H1 (cell line): ENCODE measurements at regions not wholly inside any gene's neighbourhood (a gene's known extent, or its start where the extent isn't known, plus 50 kb on each side); places are given as distances from the start of the nearest gene placed in this dataset.

Experiments
- CTCF ChIA-PET: fragments of 300-600 bp; sonication (Branson Sonifier 250); formaldehyde crosslinking; loops from one replicate; lab custom pipeline; 2021; ENCODE audit not compliant: partially characterized antibody; lab: Charles Lee
- POLR2A ChIA-PET: fragments of 300-600 bp; sonication (Branson Sonifier 250); formaldehyde crosslinking; loops from one replicate; lab custom pipeline; 2021; ENCODE audit warnings: inconsistent platforms; ENCODE audit not compliant: partially characterized antibody; lab: Charles Lee
- DNase-seq, 2 experiments: peaks; one replicate each; pipeline versions ENCODE4 v3.0.0 to v3.0.0-alpha.2; 2010 to 2022; ENCODE audit warnings: low spot score in 2 of 2, low read depth in 1 of 2, mixed read lengths in 1 of 2
- FAIRE-seq: peaks from 2 replicates; lab custom pipeline; 2011; peaks lifted over from hg19 to GRCh38; lab: Jason Lieb, UNC
- H2AFZ ChIP-seq: 2 replicates; pipeline ENCODE4 v1.8.1; 2012; ENCODE audit warnings: low read length, inconsistent platforms
- H2AK5ac ChIP-seq: 2 replicates; pipeline ENCODE4 v1.6.1; 2013; ENCODE audit warnings: low read depth, low read length
- H2BK120ac ChIP-seq: replicated peaks from 2 replicates; pipeline ENCODE3; 2013; ENCODE audit warnings: low read depth, low read length, inconsistent platforms
- H2BK12ac ChIP-seq: 2 replicates; pipeline ENCODE4 v1.6.1; 2013; ENCODE audit warnings: low read depth, low read length
- H2BK15ac ChIP-seq: 2 replicates; pipeline ENCODE4 v1.6.1; 2013; ENCODE audit warnings: low read length
- H2BK20ac ChIP-seq: 2 replicates; pipeline ENCODE4 v1.6.1; 2013; ENCODE audit warnings: low read length
- H2BK5ac ChIP-seq: 2 replicates; pipeline ENCODE4 v1.6.1; 2013; ENCODE audit warnings: low read depth, low read length
- H3K14ac ChIP-seq: 2 replicates; pipeline ENCODE4 v1.6.1; 2013; ENCODE audit warnings: inconsistent platforms; ENCODE audit not compliant: insufficient read length
- H3K18ac ChIP-seq: 2 replicates; pipeline ENCODE4 v1.6.1; 2013; ENCODE audit warnings: low read length; ENCODE audit errors: extremely low read depth
- H3K23ac ChIP-seq: 2 replicates; pipeline ENCODE4 v1.6.1; 2013; ENCODE audit warnings: inconsistent platforms; ENCODE audit not compliant: insufficient read length
- H3K23me2 ChIP-seq: 2 replicates; pipeline ENCODE4 v1.6.1; 2013; ENCODE audit warnings: low read depth, low read length
- H3K27ac ChIP-seq: 2 replicates; pipeline ENCODE4 v1.6.1; 2011; ENCODE audit warnings: low read depth, low read length, inconsistent platforms
- H3K27me3 ChIP-seq, 4 experiments: replicated peaks in 1 of 4; 1 replicate in 1 of 4; 2 replicates in 3 of 4; pipeline versions ENCODE4 v1.6.1 to v1.8.1; 2011 to 2013; ENCODE audit warnings: low read length in 3 of 4, mild to moderate bottlenecking in 3 of 4, inconsistent platforms in 2 of 4, mixed read lengths in 2 of 4, moderate library complexity in 1 of 4; ENCODE audit not compliant: control insufficient read depth in 3 of 4, insufficient read depth in 3 of 4; ENCODE audit errors: extremely low read depth in 1 of 4
- H3K36me3 ChIP-seq, 4 experiments: 2 replicates each; pipeline versions ENCODE4 v1.6.1 to v1.8.1; 2011 to 2013; ENCODE audit warnings: mild to moderate bottlenecking in 4 of 4, low read length in 3 of 4, moderate library complexity in 2 of 4, control low read depth in 1 of 4, inconsistent platforms in 1 of 4; ENCODE audit not compliant: insufficient read depth in 4 of 4, control insufficient read depth in 2 of 4
- H3K4ac ChIP-seq: replicated peaks from 2 replicates; pipeline ENCODE3; 2013; ENCODE audit warnings: low read length, low read depth, mixed read lengths, inconsistent platforms; ENCODE audit not compliant: insufficient read length
- H3K4me1 ChIP-seq, 4 experiments: replicated peaks in 1 of 4; 1 replicate in 1 of 4; 2 replicates in 3 of 4; pipeline versions ENCODE4 v1.6.1 to v1.8.1; 2011 to 2013; ENCODE audit warnings: low read length in 3 of 4, inconsistent platforms in 2 of 4, mixed read lengths in 1 of 4; ENCODE audit not compliant: insufficient read depth in 4 of 4, control insufficient read depth in 3 of 4
- H3K4me2 ChIP-seq, 2 experiments: 2 replicates each; pipeline versions ENCODE4 v1.6.1 to v1.8.1; 2011 to 2013; ENCODE audit warnings: low read depth in 2 of 2, low read length in 2 of 2, control low read depth in 1 of 2, inconsistent platforms in 1 of 2, mild to moderate bottlenecking in 1 of 2; ENCODE audit not compliant: insufficient read depth in 1 of 2
- H3K4me3 ChIP-seq, 4 experiments: fragments of 200-600, 300-600 bp in 1 of 4; sonication (generic), shearing (Covaris generic), sonication (Bioruptor Twin) in 1 of 4; 2 replicates each; pipeline versions ENCODE4 v1.5.1 to v1.8.1; 2011 to 2016; ENCODE audit warnings: low read length in 4 of 4, low read depth in 3 of 4, control low read depth in 2 of 4, inconsistent platforms in 2 of 4, mild to moderate bottlenecking in 2 of 4, mixed read lengths in 1 of 4, moderate library complexity in 1 of 4; ENCODE audit not compliant: insufficient read depth in 2 of 4; ENCODE audit errors: extremely low read depth in 1 of 4
- H3K56ac ChIP-seq: replicated peaks from 2 replicates; pipeline ENCODE3; 2013; ENCODE audit warnings: low read depth, mild to moderate bottlenecking, mixed read lengths, low read length, inconsistent platforms; ENCODE audit not compliant: insufficient read length
- H3K79me1 ChIP-seq: 2 replicates; pipeline ENCODE4 v1.6.1; 2013; ENCODE audit warnings: low read depth, low read length, control low read depth
- H3K79me2 ChIP-seq, 2 experiments: 2 replicates each; pipeline versions ENCODE4 v1.6.1 to v1.8.1; 2012 to 2013; ENCODE audit warnings: low read length in 2 of 2, mild to moderate bottlenecking in 2 of 2, inconsistent platforms in 1 of 2; ENCODE audit not compliant: insufficient read depth in 2 of 2, control insufficient read depth in 1 of 2
- H3K9ac ChIP-seq, 4 experiments: replicated peaks in 1 of 4; 1 replicate in 1 of 4; 2 replicates in 3 of 4; pipeline versions ENCODE4 v1.6.1 to v1.8.1; 2011 to 2013; ENCODE audit warnings: low read depth in 3 of 4, low read length in 3 of 4, control low read depth in 2 of 4, mild to moderate bottlenecking in 2 of 4, moderate library complexity in 2 of 4, inconsistent platforms in 1 of 4; ENCODE audit errors: extremely low read depth in 1 of 4
- H3K9me3 ChIP-seq, 2 experiments: 2 replicates each; pipeline versions ENCODE4 v1.6.1 to v1.8.1; 2012 to 2013; ENCODE audit warnings: mild to moderate bottlenecking in 2 of 2, moderate library complexity in 2 of 2, control low read depth in 1 of 2, inconsistent platforms in 1 of 2, low read depth in 1 of 2, low read length in 1 of 2, mixed read lengths in 1 of 2; ENCODE audit not compliant: insufficient read depth in 2 of 2
- H4K20me1 ChIP-seq, 2 experiments: replicated peaks in 1 of 2; 2 replicates each; pipeline versions ENCODE3 to v1.8.1; 2011 to 2013; ENCODE audit warnings: inconsistent platforms in 2 of 2, low read length in 2 of 2, mild to moderate bottlenecking in 1 of 2; ENCODE audit not compliant: insufficient read depth in 2 of 2, control insufficient read depth in 1 of 2
- H4K5ac ChIP-seq: 2 replicates; pipeline ENCODE4 v1.6.1; 2013; ENCODE audit warnings: low read length, low read depth, mixed read lengths, inconsistent platforms; ENCODE audit not compliant: insufficient read length
- H4K8ac ChIP-seq: 2 replicates; pipeline ENCODE4 v1.8.0; 2013; ENCODE audit warnings: mild to moderate bottlenecking, moderate library complexity, low read length, inconsistent platforms; ENCODE audit not compliant: insufficient read depth; ENCODE audit errors: extremely low read depth
- H4K91ac ChIP-seq: replicated peaks from 2 replicates; pipeline ENCODE3; 2013; ENCODE audit warnings: low read length, mixed read lengths, inconsistent platforms; ENCODE audit not compliant: insufficient read length
- BACH1 ChIP-seq: IDR thresholded peaks from 2 replicates; pipeline ENCODE4 v1.6.1; 2012; ENCODE audit warnings: low read length, improper control_type of control experiment
- CEBPB ChIP-seq: IDR thresholded peaks from 2 replicates; pipeline ENCODE4 v1.6.1; 2012; ENCODE audit warnings: low read depth, low read length
- JUN ChIP-seq: IDR thresholded peaks from 2 replicates; pipeline ENCODE4 v1.6.1; 2011; ENCODE audit warnings: low read depth, mild to moderate bottlenecking, improper control_type of control experiment, low read length
- RAD21 ChIP-seq, 2 experiments: IDR thresholded peaks in 1 of 2; conservative IDR thresholded peaks in 1 of 2; 2 replicates each; pipeline ENCODE4 v1.6.1; 2011; ENCODE audit warnings: low read depth in 2 of 2, low read length in 2 of 2, improper control_type of control experiment in 1 of 2, inconsistent platforms in 1 of 2, mild to moderate bottlenecking in 1 of 2, moderate library complexity in 1 of 2
- WGBS, 2 experiments: shearing (Covaris generic) in 1 of 2; methylation state at CpG; one replicate each; pipeline versions ENCODE4 v1.1.6 to v1.1.7; 2013 to 2015; ENCODE audit warnings: low lambda C conversion rate in 2 of 2, mixed read lengths in 2 of 2, inconsistent platforms in 1 of 2, low coverage in 1 of 2, missing lambda C conversion rate in 1 of 2; ENCODE audit not compliant: insufficient replicate concordance in 2 of 2, insufficient coverage in 1 of 2, insufficient read length in 1 of 2; ENCODE audit errors: extremely low coverage in 1 of 2, missing lambda C conversion rate in 1 of 2; 5-methylcytosine and 5-hydroxymethylcytosine counted together
- TF ChIP-seq, protein P1 (sequence below): IDR thresholded peaks from 2 replicates; pipeline ENCODE4 v1.6.1; 2012; ENCODE audit warnings: inconsistent platforms

DNA sequence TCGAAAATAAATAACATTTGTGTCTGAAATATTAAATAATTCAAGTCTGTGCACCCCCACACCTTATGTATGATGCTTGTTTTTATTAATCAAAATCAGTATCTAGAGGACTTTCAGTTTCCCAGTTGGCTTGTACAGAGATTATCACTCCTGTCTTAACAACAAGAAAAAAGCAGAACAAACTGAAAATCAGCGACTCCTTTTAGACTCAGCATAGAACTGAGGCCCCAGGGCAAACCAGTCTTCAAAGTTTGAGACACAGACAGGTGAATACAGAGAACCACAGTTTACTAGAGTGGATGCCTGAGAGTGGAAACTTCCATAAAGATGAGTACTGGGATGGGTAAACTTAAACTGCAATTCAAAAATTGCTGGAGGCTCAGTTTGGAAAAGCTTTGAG is 142.8 kb upstream of the KLF8 start:
- no peak overlapping the region for H3K56ac ChIP-seq
- ChIA-PET CTCF (no interaction called here), POLR2A (no interaction called here)
- no peak overlapping the region for H2BK120ac ChIP-seq
- no peak overlapping the region for H2BK12ac ChIP-seq
- no peak overlapping the region for H4K8ac ChIP-seq
- H4K5ac ChIP-seq, result no peak overlapping the region
- no peaks in the 10 kb centered on the region for H3K79me2 ChIP-seq
- no peak overlapping the region for H4K91ac ChIP-seq
- H3K4me1 ChIP-seq, result no peaks in the 10 kb centered on the region
- H3K4me2 ChIP-seq, result no peak overlapping the region
- H3K27ac ChIP-seq, result no peak overlapping the region
- no peaks in the 10 kb centered on the region for H3K9me3 ChIP-seq
- no peak overlapping the region for H3K23ac ChIP-seq
- WGBS, 2 experiments, result 96% methylated on average over 2 of the region's 2 CpGs; no CpG with 5 or more reads in 1 of the 2 experiments
- H3K14ac ChIP-seq, result no peak overlapping the region
- TF ChIP-seq, protein P1, sequence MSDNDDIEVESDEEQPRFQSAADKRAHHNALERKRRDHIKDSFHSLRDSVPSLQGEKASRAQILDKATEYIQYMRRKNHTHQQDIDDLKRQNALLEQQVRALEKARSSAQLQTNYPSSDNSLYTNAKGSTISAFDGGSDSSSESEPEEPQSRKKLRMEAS, result no peak
- TF ChIP-seq RAD21 (IDR thresholded peaks at IDR 0.05 in 1 of 2, conservative IDR thresholded peaks at IDR 0.05 in 1 of 2; ENCODE audit: low read depth in 2 of 2, low read length in 2 of 2) (no peak), BACH1 (no peak), JUN (no peak), CEBPB (no peak)
- no peaks in the 10 kb centered on the region for H3K36me3 ChIP-seq
- H3K9ac ChIP-seq, result no peak overlapping the region
- H3K18ac ChIP-seq, result no peak overlapping the region
- no peak overlapping the region for H2BK5ac ChIP-seq
- no peaks in the 10 kb centered on the region for H3K23me2 ChIP-seq
- no peaks in the 10 kb centered on the region for H4K20me1 ChIP-seq
- H2AK5ac ChIP-seq, result no peak overlapping the region
- no peaks in the 10 kb centered on the region for H3K27me3 ChIP-seq
- no peak overlapping the region for H3K4ac ChIP-seq
- H3K79me1 ChIP-seq, result no peaks in the 10 kb centered on the region
- no peak overlapping the region for H3K4me3 ChIP-seq
- no peak overlapping the region for H2BK15ac ChIP-seq
- FAIRE-seq, result no peak
- DNase-seq, result no peak
- H2BK20ac ChIP-seq, result no peak overlapping the region
- H2AFZ ChIP-seq, result no peak overlapping the region
